H1 (cell line): ENCODE measurements at regions not wholly inside any gene's neighbourhood (a gene's known extent, or its start where the extent isn't known, plus 50 kb on each side); places are given as distances from the start of the nearest gene placed in this dataset.

ENCODE experiments used
- CTCF ChIA-PET: fragments of 300-600 bp; sonication (Branson Sonifier 250); formaldehyde crosslinking; loops from one replicate; lab custom pipeline; 2021; ENCODE audit not compliant: partially characterized antibody; lab: Charles Lee
- POLR2A ChIA-PET: fragments of 300-600 bp; sonication (Branson Sonifier 250); formaldehyde crosslinking; loops from one replicate; lab custom pipeline; 2021; ENCODE audit warnings: inconsistent platforms; ENCODE audit not compliant: partially characterized antibody; lab: Charles Lee
- DNase-seq, 2 experiments: peaks; one replicate each; pipeline versions ENCODE4 v3.0.0 to v3.0.0-alpha.2; 2010 to 2022; ENCODE audit warnings: low spot score in 2 of 2, low read depth in 1 of 2, mixed read lengths in 1 of 2
- FAIRE-seq: peaks from 2 replicates; lab custom pipeline; 2011; peaks lifted over from hg19 to GRCh38; lab: Jason Lieb, UNC
- H2AFZ ChIP-seq: 2 replicates; pipeline ENCODE4 v1.8.1; 2012; ENCODE audit warnings: low read length, inconsistent platforms
- H2AK5ac ChIP-seq: 2 replicates; pipeline ENCODE4 v1.6.1; 2013; ENCODE audit warnings: low read depth, low read length
- H2BK120ac ChIP-seq: replicated peaks from 2 replicates; pipeline ENCODE3; 2013; ENCODE audit warnings: low read depth, low read length, inconsistent platforms
- H2BK12ac ChIP-seq: 2 replicates; pipeline ENCODE4 v1.6.1; 2013; ENCODE audit warnings: low read depth, low read length
- H2BK15ac ChIP-seq: 2 replicates; pipeline ENCODE4 v1.6.1; 2013; ENCODE audit warnings: low read length
- H2BK20ac ChIP-seq: 2 replicates; pipeline ENCODE4 v1.6.1; 2013; ENCODE audit warnings: low read length
- H2BK5ac ChIP-seq: 2 replicates; pipeline ENCODE4 v1.6.1; 2013; ENCODE audit warnings: low read depth, low read length
- H3K14ac ChIP-seq: 2 replicates; pipeline ENCODE4 v1.6.1; 2013; ENCODE audit warnings: inconsistent platforms; ENCODE audit not compliant: insufficient read length
- H3K18ac ChIP-seq: 2 replicates; pipeline ENCODE4 v1.6.1; 2013; ENCODE audit warnings: low read length; ENCODE audit errors: extremely low read depth
- H3K23ac ChIP-seq: 2 replicates; pipeline ENCODE4 v1.6.1; 2013; ENCODE audit warnings: inconsistent platforms; ENCODE audit not compliant: insufficient read length
- H3K23me2 ChIP-seq: 2 replicates; pipeline ENCODE4 v1.6.1; 2013; ENCODE audit warnings: low read depth, low read length
- H3K27ac ChIP-seq: 2 replicates; pipeline ENCODE4 v1.6.1; 2011; ENCODE audit warnings: low read depth, low read length, inconsistent platforms
- H3K27me3 ChIP-seq, 4 experiments: replicated peaks in 1 of 4; 1 replicate in 1 of 4; 2 replicates in 3 of 4; pipeline versions ENCODE4 v1.6.1 to v1.8.1; 2011 to 2013; ENCODE audit warnings: low read length in 3 of 4, mild to moderate bottlenecking in 3 of 4, inconsistent platforms in 2 of 4, mixed read lengths in 2 of 4, moderate library complexity in 1 of 4; ENCODE audit not compliant: control insufficient read depth in 3 of 4, insufficient read depth in 3 of 4; ENCODE audit errors: extremely low read depth in 1 of 4
- H3K36me3 ChIP-seq, 4 experiments: 2 replicates each; pipeline versions ENCODE4 v1.6.1 to v1.8.1; 2011 to 2013; ENCODE audit warnings: mild to moderate bottlenecking in 4 of 4, low read length in 3 of 4, moderate library complexity in 2 of 4, control low read depth in 1 of 4, inconsistent platforms in 1 of 4; ENCODE audit not compliant: insufficient read depth in 4 of 4, control insufficient read depth in 2 of 4
- H3K4ac ChIP-seq: replicated peaks from 2 replicates; pipeline ENCODE3; 2013; ENCODE audit warnings: low read length, low read depth, mixed read lengths, inconsistent platforms; ENCODE audit not compliant: insufficient read length
- H3K4me1 ChIP-seq, 4 experiments: replicated peaks in 1 of 4; 1 replicate in 1 of 4; 2 replicates in 3 of 4; pipeline versions ENCODE4 v1.6.1 to v1.8.1; 2011 to 2013; ENCODE audit warnings: low read length in 3 of 4, inconsistent platforms in 2 of 4, mixed read lengths in 1 of 4; ENCODE audit not compliant: insufficient read depth in 4 of 4, control insufficient read depth in 3 of 4
- H3K4me2 ChIP-seq, 2 experiments: 2 replicates each; pipeline versions ENCODE4 v1.6.1 to v1.8.1; 2011 to 2013; ENCODE audit warnings: low read depth in 2 of 2, low read length in 2 of 2, control low read depth in 1 of 2, inconsistent platforms in 1 of 2, mild to moderate bottlenecking in 1 of 2; ENCODE audit not compliant: insufficient read depth in 1 of 2
- H3K4me3 ChIP-seq, 4 experiments: fragments of 200-600, 300-600 bp in 1 of 4; sonication (generic), shearing (Covaris generic), sonication (Bioruptor Twin) in 1 of 4; 2 replicates each; pipeline versions ENCODE4 v1.5.1 to v1.8.1; 2011 to 2016; ENCODE audit warnings: low read length in 4 of 4, low read depth in 3 of 4, control low read depth in 2 of 4, inconsistent platforms in 2 of 4, mild to moderate bottlenecking in 2 of 4, mixed read lengths in 1 of 4, moderate library complexity in 1 of 4; ENCODE audit not compliant: insufficient read depth in 2 of 4; ENCODE audit errors: extremely low read depth in 1 of 4
- H3K56ac ChIP-seq: replicated peaks from 2 replicates; pipeline ENCODE3; 2013; ENCODE audit warnings: low read depth, mild to moderate bottlenecking, mixed read lengths, low read length, inconsistent platforms; ENCODE audit not compliant: insufficient read length
- H3K79me1 ChIP-seq: 2 replicates; pipeline ENCODE4 v1.6.1; 2013; ENCODE audit warnings: low read depth, low read length, control low read depth
- H3K79me2 ChIP-seq, 2 experiments: 2 replicates each; pipeline versions ENCODE4 v1.6.1 to v1.8.1; 2012 to 2013; ENCODE audit warnings: low read length in 2 of 2, mild to moderate bottlenecking in 2 of 2, inconsistent platforms in 1 of 2; ENCODE audit not compliant: insufficient read depth in 2 of 2, control insufficient read depth in 1 of 2
- H3K9ac ChIP-seq, 4 experiments: replicated peaks in 1 of 4; 1 replicate in 1 of 4; 2 replicates in 3 of 4; pipeline versions ENCODE4 v1.6.1 to v1.8.1; 2011 to 2013; ENCODE audit warnings: low read depth in 3 of 4, low read length in 3 of 4, control low read depth in 2 of 4, mild to moderate bottlenecking in 2 of 4, moderate library complexity in 2 of 4, inconsistent platforms in 1 of 4; ENCODE audit errors: extremely low read depth in 1 of 4
- H3K9me3 ChIP-seq, 2 experiments: 2 replicates each; pipeline versions ENCODE4 v1.6.1 to v1.8.1; 2012 to 2013; ENCODE audit warnings: mild to moderate bottlenecking in 2 of 2, moderate library complexity in 2 of 2, control low read depth in 1 of 2, inconsistent platforms in 1 of 2, low read depth in 1 of 2, low read length in 1 of 2, mixed read lengths in 1 of 2; ENCODE audit not compliant: insufficient read depth in 2 of 2
- H4K20me1 ChIP-seq, 2 experiments: replicated peaks in 1 of 2; 2 replicates each; pipeline versions ENCODE3 to v1.8.1; 2011 to 2013; ENCODE audit warnings: inconsistent platforms in 2 of 2, low read length in 2 of 2, mild to moderate bottlenecking in 1 of 2; ENCODE audit not compliant: insufficient read depth in 2 of 2, control insufficient read depth in 1 of 2
- H4K5ac ChIP-seq: 2 replicates; pipeline ENCODE4 v1.6.1; 2013; ENCODE audit warnings: low read length, low read depth, mixed read lengths, inconsistent platforms; ENCODE audit not compliant: insufficient read length
- H4K8ac ChIP-seq: 2 replicates; pipeline ENCODE4 v1.8.0; 2013; ENCODE audit warnings: mild to moderate bottlenecking, moderate library complexity, low read length, inconsistent platforms; ENCODE audit not compliant: insufficient read depth; ENCODE audit errors: extremely low read depth
- H4K91ac ChIP-seq: replicated peaks from 2 replicates; pipeline ENCODE3; 2013; ENCODE audit warnings: low read length, mixed read lengths, inconsistent platforms; ENCODE audit not compliant: insufficient read length
- CHD2 ChIP-seq: IDR thresholded peaks from 2 replicates; pipeline ENCODE4 v1.6.1; 2012; ENCODE audit warnings: low read length, improper control_type of control experiment
- HDAC2 ChIP-seq, 2 experiments: fragments of 300-600 bp in 1 of 2; sonication (generic) in 1 of 2; IDR thresholded peaks; 2 replicates each; pipeline ENCODE4 v1.6.1; 2011 to 2012; ENCODE audit warnings: low read depth in 2 of 2, low read length in 2 of 2, mild to moderate bottlenecking in 2 of 2, moderate library complexity in 2 of 2, borderline replicate concordance in 1 of 2, inconsistent platforms in 1 of 2
- HDAC6 ChIP-seq: IDR thresholded peaks from one replicate; pipeline ENCODE4 v1.7.1; 2012; ENCODE audit warnings: low read depth, mild to moderate bottlenecking, inconsistent platforms, low read length, moderate library complexity
- KDM5A ChIP-seq: fragments of 200-600 bp; IDR thresholded peaks from 2 replicates; pipeline ENCODE4 v1.7.1; 2012; ENCODE audit warnings: mild to moderate bottlenecking, low read length, inconsistent platforms, mixed read lengths
- MAFK ChIP-seq: IDR thresholded peaks from 2 replicates; pipeline ENCODE4 v1.6.1; 2012; ENCODE audit warnings: low read depth, mild to moderate bottlenecking, improper control_type of control experiment, low read length
- RAD21 ChIP-seq, 2 experiments: IDR thresholded peaks in 1 of 2; conservative IDR thresholded peaks in 1 of 2; 2 replicates each; pipeline ENCODE4 v1.6.1; 2011; ENCODE audit warnings: low read depth in 2 of 2, low read length in 2 of 2, improper control_type of control experiment in 1 of 2, inconsistent platforms in 1 of 2, mild to moderate bottlenecking in 1 of 2, moderate library complexity in 1 of 2
- RFX5 ChIP-seq: IDR thresholded peaks from 2 replicates; pipeline ENCODE4 v1.6.1; 2011; ENCODE audit warnings: low read depth, low read length, improper control_type of control experiment, borderline replicate concordance
- SAP30 ChIP-seq: fragments of 300-600 bp; sonication (generic); IDR thresholded peaks from 2 replicates; pipeline ENCODE4 v1.7.1; 2012; ENCODE audit warnings: low read length, moderate library complexity, mild to moderate bottlenecking, inconsistent platforms; ENCODE audit not compliant: insufficient read depth, insufficient replicate concordance
- WGBS, 2 experiments: shearing (Covaris generic) in 1 of 2; methylation state at CpG; one replicate each; pipeline versions ENCODE4 v1.1.6 to v1.1.7; 2013 to 2015; ENCODE audit warnings: low lambda C conversion rate in 2 of 2, mixed read lengths in 2 of 2, inconsistent platforms in 1 of 2, low coverage in 1 of 2, missing lambda C conversion rate in 1 of 2; ENCODE audit not compliant: insufficient replicate concordance in 2 of 2, insufficient coverage in 1 of 2, insufficient read length in 1 of 2; ENCODE audit errors: extremely low coverage in 1 of 2, missing lambda C conversion rate in 1 of 2; 5-methylcytosine and 5-hydroxymethylcytosine counted together
- TF ChIP-seq, protein P1 (sequence below): IDR thresholded peaks from 2 replicates; pipeline ENCODE4 v1.6.1; 2012; ENCODE audit warnings: inconsistent platforms

DNA sequence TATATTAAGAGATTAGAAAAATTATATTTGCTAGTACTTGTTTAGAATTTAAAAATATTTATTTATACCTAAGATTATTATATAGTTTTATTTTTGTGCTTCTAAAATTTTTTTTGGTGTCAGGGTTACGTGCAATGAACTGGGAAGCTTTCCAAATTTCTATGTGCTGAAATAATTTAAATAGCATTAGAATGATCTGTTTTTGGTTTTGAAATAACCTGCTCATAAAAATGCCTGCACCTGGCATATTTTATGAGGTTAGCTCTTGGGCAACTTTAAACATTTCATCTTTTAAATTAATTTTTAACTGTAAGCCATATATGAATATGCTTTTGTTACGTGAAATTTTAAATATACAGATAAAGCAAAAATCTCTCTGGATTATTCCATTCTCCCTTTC, 482.5 kb downstream of the GLRX3 start:
- FAIRE-seq = no peak
- POLR2A ChIA-PET = no interaction called here
- no peaks in the 10 kb centered on the region for H3K9me3 ChIP-seq

More for the DNA sequence above, 482.5 kb downstream of the GLRX3 start:
- no peak overlapping the region for H3K56ac ChIP-seq
- H2BK12ac ChIP-seq = no peak overlapping the region
- H3K36me3 ChIP-seq = no peaks in the 10 kb centered on the region
- H4K20me1 ChIP-seq = no peaks in the 10 kb centered on the region
- H2BK5ac ChIP-seq = no peak overlapping the region
- DNase-seq = no peak
- H2AFZ ChIP-seq = no peak overlapping the region
- no peaks in the 10 kb centered on the region for H3K79me2 ChIP-seq
- H3K4me3 ChIP-seq = no peak overlapping the region
- CTCF ChIA-PET = no interaction called here
- no peak overlapping the region for H3K4ac ChIP-seq
- H3K27ac ChIP-seq = no peak overlapping the region
- H4K91ac ChIP-seq = no peak overlapping the region
- H2AK5ac ChIP-seq = no peak overlapping the region
- H3K4me1 ChIP-seq = peaks cover 0 to 5% (median 1%) of the 10 kb centered on the region in 4 experiments; a peak in 2 of 7 replicates
- 94% methylated on average over 2 of the region's 2 CpGs; no CpG with 5 or more reads in 1 of the 2 experiments for WGBS, 2 experiments
- no peak for TF ChIP-seq MAFK
- TF ChIP-seq HDAC6 = no peak
- TF ChIP-seq CHD2 = no peak
- TF ChIP-seq RAD21 (IDR thresholded peaks at IDR 0.05 in 1 of 2, conservative IDR thresholded peaks at IDR 0.05 in 1 of 2; ENCODE audit: low read depth in 2 of 2, low read length in 2 of 2) = no peak
- TF ChIP-seq, protein P1, sequence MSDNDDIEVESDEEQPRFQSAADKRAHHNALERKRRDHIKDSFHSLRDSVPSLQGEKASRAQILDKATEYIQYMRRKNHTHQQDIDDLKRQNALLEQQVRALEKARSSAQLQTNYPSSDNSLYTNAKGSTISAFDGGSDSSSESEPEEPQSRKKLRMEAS = no peak
- TF ChIP-seq RFX5 = no peak
- TF ChIP-seq HDAC2 (IDR thresholded peaks at IDR 0.05; ENCODE audit: borderline replicate concordance in 1 of 2, low read depth in 2 of 2, low read length in 2 of 2) = no peak
- no peak for TF ChIP-seq KDM5A
- no peak for TF ChIP-seq SAP30
- H4K8ac ChIP-seq = no peak overlapping the region
- H3K4me2 ChIP-seq = no peak overlapping the region
- H3K23ac ChIP-seq = no peak overlapping the region
- no peak overlapping the region for H2BK20ac ChIP-seq
- H3K27me3 ChIP-seq = no peaks in the 10 kb centered on the region
- no peaks in the 10 kb centered on the region for H3K79me1 ChIP-seq
- no peaks in the 10 kb centered on the region for H3K23me2 ChIP-seq
- H2BK120ac ChIP-seq = no peak overlapping the region
- H4K5ac ChIP-seq = no peak overlapping the region
- no peak overlapping the region for H3K9ac ChIP-seq
- no peak overlapping the region for H3K14ac ChIP-seq
- no peak overlapping the region for H2BK15ac ChIP-seq
- no peak overlapping the region for H3K18ac ChIP-seq
